Large intestine (tissue), 3 donors: ENCODE measurements at regions not wholly inside any gene's neighbourhood (a gene's known extent, or its start where the extent isn't known, plus 50 kb on each side); places are given as distances from the start of the nearest gene placed in this dataset.
A peak's percentile ranks its signal among the peaks of the same experiment; 100 is the strongest.

Experiments
- DNase-seq, 2 donors: peaks; one replicate each; pipeline versions ENCODE4 v3.0.0 to v3.0.0-alpha.2; 2013
- H3K27ac ChIP-seq: one replicate; pipeline ENCODE4 v1.5.1; 2013; ENCODE audit warnings: low read length
- H3K27me3 ChIP-seq: 2 replicates; pipeline ENCODE4 v1.6.1; 2013; ENCODE audit warnings: low read length; ENCODE audit not compliant: control insufficient read depth, insufficient read depth
- H3K36me3 ChIP-seq: 2 replicates; pipeline ENCODE4 v1.6.1; 2013; ENCODE audit warnings: low read length; ENCODE audit not compliant: control insufficient read depth, insufficient read depth
- H3K4me1 ChIP-seq: one replicate; pipeline ENCODE4 v1.6.1; 2013; ENCODE audit warnings: low read length; ENCODE audit not compliant: control insufficient read depth, insufficient read depth
- H3K4me3 ChIP-seq: one replicate; pipeline ENCODE4 v1.5.1; 2013; ENCODE audit warnings: low read length
- H3K9me3 ChIP-seq: one replicate; pipeline ENCODE4 v1.6.1; 2013; ENCODE audit warnings: mild to moderate bottlenecking, low read depth, low read length, moderate library complexity; ENCODE audit not compliant: control insufficient read depth
- WGBS: methylation state at CpG from one replicate; pipeline ENCODE4 v1.1.5; 2013; ENCODE audit warnings: low lambda C conversion rate; ENCODE audit not compliant: insufficient coverage; 5-methylcytosine and 5-hydroxymethylcytosine counted together

GRCh38 chr2:67792191-67792590 is 270.6 kb downstream of the C1D start:
- H3K27ac ChIP-seq = no peak overlapping the region
- WGBS = 84% methylated on average over 3 of the region's 4 CpGs
- H3K9me3 ChIP-seq = no peaks in the 10 kb centered on the region
- H3K4me1 ChIP-seq = no peaks in the 10 kb centered on the region
- no peak overlapping the region for H3K4me3 ChIP-seq
- H3K27me3 ChIP-seq = no peaks in the 10 kb centered on the region
- H3K36me3 ChIP-seq = no peaks in the 10 kb centered on the region
- DNase-seq = no peak

GRCh38 chr2:67792681-67793091 is 270.1 kb downstream of the C1D start:
- H3K27ac ChIP-seq = no peak overlapping the region
- no peaks in the 10 kb centered on the region for H3K36me3 ChIP-seq
- DNase-seq = no peak
- no peaks in the 10 kb centered on the region for H3K9me3 ChIP-seq
- H3K4me1 ChIP-seq = no peaks in the 10 kb centered on the region
- WGBS = 100% methylated on average over 1 of the region's 8 CpGs
- no peak overlapping the region for H3K4me3 ChIP-seq
- H3K27me3 ChIP-seq = no peaks in the 10 kb centered on the region

GRCh38 chr2:67797801-67798540 is 264.8 kb downstream of the C1D start:
- 40% methylated on average over 1 of the region's 7 CpGs for WGBS
- Histone ChIP-seq H3K27ac (no peak overlapping the region), H3K36me3 (no peaks in the 10 kb centered on the region), H3K9me3 (no peaks in the 10 kb centered on the region), H3K4me1 (no peaks in the 10 kb centered on the region), H3K4me3 (no peak overlapping the region), H3K27me3 (no peaks in the 10 kb centered on the region)
- DNase-seq = peak in 1 of 2 donors; percentile 7

GRCh38 chr2:67798541-67799160 is 264.2 kb downstream of the C1D start:
- 100% methylated on average over 2 of the region's 5 CpGs for WGBS
- Histone ChIP-seq H3K4me3 (no peak overlapping the region), H3K27me3 (no peaks in the 10 kb centered on the region), H3K27ac (no peak overlapping the region), H3K36me3 (no peaks in the 10 kb centered on the region), H3K9me3 (no peaks in the 10 kb centered on the region), H3K4me1 (no peaks in the 10 kb centered on the region)
- no peak for DNase-seq

GRCh38 chr2:67799886-67800285 is 262.9 kb downstream of the C1D start:
- H3K36me3 ChIP-seq = no peaks in the 10 kb centered on the region
- no peak overlapping the region for H3K27ac ChIP-seq
- no peaks in the 10 kb centered on the region for H3K9me3 ChIP-seq
- no peaks in the 10 kb centered on the region for H3K27me3 ChIP-seq
- no peak for DNase-seq
- H3K4me1 ChIP-seq = no peaks in the 10 kb centered on the region
- no peak overlapping the region for H3K4me3 ChIP-seq

- Histone ChIP-seq H3K27me3 (no peaks in the 10 kb centered on the region), H3K36me3 (no peaks in the 10 kb centered on the region), H3K4me3 (no peak overlapping the region), H3K4me1 (no peaks in the 10 kb centered on the region), H3K27ac (no peak overlapping the region), H3K9me3 (no peaks in the 10 kb centered on the region)
- DNase-seq = no peak
- 0% methylated on average over 1 of the region's 2 CpGs for WGBS
These were observed 260.5 kb downstream of the C1D start for GRCh38 chr2:67802291-67802690.

- Histone ChIP-seq H3K27ac (no peak overlapping the region), H3K4me1 (no peaks in the 10 kb centered on the region), H3K36me3 (no peaks in the 10 kb centered on the region), H3K4me3 (no peak overlapping the region), H3K27me3 (no peaks in the 10 kb centered on the region), H3K9me3 (peaks cover 4% of the 10 kb centered on the region)
- DNase-seq = no peak
- WGBS = no CpG with 5 or more reads among the region's 2 CpGs
These were observed 260.0 kb downstream of the C1D start for GRCh38 chr2:67802824-67803223.

GRCh38 chr2:67806816-67807215 is 256.0 kb downstream of the C1D start:
- DNase-seq = no peak
- no peaks in the 10 kb centered on the region for H3K36me3 ChIP-seq
- H3K9me3 ChIP-seq = peaks cover 8% of the 10 kb centered on the region
- no peaks in the 10 kb centered on the region for H3K27me3 ChIP-seq
- no peak overlapping the region for H3K27ac ChIP-seq
- no peaks in the 10 kb centered on the region for H3K4me1 ChIP-seq
- no CpG with 5 or more reads among the region's 1 CpG for WGBS
- no peak overlapping the region for H3K4me3 ChIP-seq

- Histone ChIP-seq H3K27me3 (no peaks in the 10 kb centered on the region), H3K36me3 (no peaks in the 10 kb centered on the region), H3K4me1 (no peaks in the 10 kb centered on the region), H3K4me3 (no peak overlapping the region), H3K27ac (no peak overlapping the region), H3K9me3 (peaks cover 8% of the 10 kb centered on the region)
- DNase-seq = no peak
These were observed 254.7 kb downstream of the C1D start for GRCh38 chr2:67808112-67808511.

- H3K36me3 ChIP-seq = no peaks in the 10 kb centered on the region
- no peak for DNase-seq
- H3K4me1 ChIP-seq = no peaks in the 10 kb centered on the region
- H3K27ac ChIP-seq = no peak overlapping the region
- H3K9me3 ChIP-seq = peaks cover 6% of the 10 kb centered on the region
- WGBS = 100% methylated on average over 1 of the region's 1 CpG
- no peak overlapping the region for H3K4me3 ChIP-seq
- H3K27me3 ChIP-seq = no peaks in the 10 kb centered on the region
These were observed 250.1 kb downstream of the C1D start for GRCh38 chr2:67812682-67813081.

- no peak overlapping the region for H3K4me3 ChIP-seq
- WGBS = no CpG with 5 or more reads among the region's 8 CpGs
- no peak for DNase-seq
- H3K27me3 ChIP-seq = no peaks in the 10 kb centered on the region
- H3K9me3 ChIP-seq = no peaks in the 10 kb centered on the region
- no peaks in the 10 kb centered on the region for H3K4me1 ChIP-seq
- H3K27ac ChIP-seq = no peak overlapping the region
- no peaks in the 10 kb centered on the region for H3K36me3 ChIP-seq
These were observed 239.1 kb downstream of the C1D start for GRCh38 chr2:67823726-67824125.
